ENCODE measurements at regions not wholly inside any gene's neighbourhood (a gene's known extent, or its start where the extent isn't known, plus 50 kb on each side); places are given as distances from the start of the nearest gene placed in this dataset.

DNA sequence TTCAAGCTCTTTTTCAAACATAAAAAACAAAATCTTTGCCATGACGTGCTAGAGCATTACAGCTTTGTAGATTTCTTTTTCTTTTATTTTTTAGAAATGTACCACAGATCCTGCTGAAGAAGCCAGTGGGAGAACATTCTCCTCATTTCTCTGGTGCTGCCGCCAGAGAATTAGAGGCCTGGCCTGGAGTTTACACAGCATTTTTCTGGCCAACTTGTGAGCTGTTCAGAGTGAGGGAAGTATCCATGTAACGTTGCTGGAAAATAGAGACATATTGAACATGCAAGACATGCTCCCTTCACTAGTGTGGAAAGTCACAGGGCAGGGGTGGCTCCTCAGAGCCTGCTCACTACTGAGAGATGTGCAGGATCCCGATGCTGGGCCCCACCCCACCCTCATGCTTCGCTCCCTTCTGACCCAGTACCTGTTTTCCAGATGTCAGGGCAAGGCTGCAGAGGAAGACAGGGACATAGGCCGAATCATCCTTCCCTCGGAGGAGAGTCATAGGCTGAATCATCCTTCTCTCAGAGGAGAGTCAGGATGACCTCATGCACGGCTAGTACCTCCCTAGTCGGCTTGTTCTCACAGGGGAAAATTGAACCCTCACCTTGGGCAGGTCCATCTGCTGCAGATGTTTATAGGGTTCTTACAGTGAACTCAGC, 298.5 kb downstream of the INSIG2 start:
- H3K4me3 ChIP-seq (ENCODE audit: low read depth, low read length) = no peak overlapping the region
- TF ChIP-seq, protein P1, sequence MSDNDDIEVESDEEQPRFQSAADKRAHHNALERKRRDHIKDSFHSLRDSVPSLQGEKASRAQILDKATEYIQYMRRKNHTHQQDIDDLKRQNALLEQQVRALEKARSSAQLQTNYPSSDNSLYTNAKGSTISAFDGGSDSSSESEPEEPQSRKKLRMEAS (IDR thresholded peaks at IDR 0.05; ENCODE audit: low read depth, low read length) = no peak
- TF ChIP-seq MYC (IDR thresholded peaks at IDR 0.05; ENCODE audit: low read depth, low read length) (no peak), POLR2A (IDR thresholded peaks at IDR 0.05; ENCODE audit: extremely low read depth, insufficient read length) (no peak), CTCF (IDR thresholded peaks at IDR 0.05; ENCODE audit: low read depth, low read length) (no peak)
- DNase-seq (ENCODE audit: low read depth) = no peak

GRCh38 chr2:118380915-118381653, 292.8 kb downstream of the INSIG2 start:
- TF ChIP-seq, protein P1 (IDR thresholded peaks at IDR 0.05; ENCODE audit: low read depth, low read length) = no peak
- no peak for TF ChIP-seq CTCF (IDR thresholded peaks at IDR 0.05; ENCODE audit: low read depth, low read length)
- DNase-seq (ENCODE audit: low read depth) = no peak
- no peak overlapping the region for H3K4me3 ChIP-seq (ENCODE audit: low read depth, low read length)

DNA sequence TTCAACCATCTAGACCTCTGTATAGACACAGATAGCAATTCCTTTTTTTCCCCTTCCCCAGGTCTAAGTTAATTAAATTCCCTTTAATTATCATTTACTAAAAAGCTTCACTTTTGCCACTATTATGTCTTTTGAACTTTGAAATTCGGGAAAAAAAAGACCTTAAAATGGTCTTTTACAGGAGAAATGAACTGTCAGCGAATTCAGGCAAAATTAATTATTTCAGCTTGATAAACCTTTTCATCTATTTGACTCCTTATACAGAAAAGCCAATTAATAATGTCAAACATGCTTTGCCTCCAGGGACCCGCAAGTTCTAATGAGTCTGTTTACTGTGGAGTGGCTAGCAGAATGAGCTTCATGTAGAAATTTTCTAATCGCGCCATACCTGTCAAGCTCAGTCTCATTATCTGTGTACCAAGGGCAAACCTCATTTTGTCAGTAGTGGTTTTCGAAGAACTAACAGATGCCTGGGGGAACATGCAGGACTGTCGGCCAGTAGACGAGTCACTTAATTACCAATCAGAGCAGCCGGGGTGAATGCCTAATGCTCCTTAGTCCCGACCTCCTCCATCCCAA, 287.7 kb downstream of the INSIG2 start:
- TF ChIP-seq MYC (IDR thresholded peaks at IDR 0.05; ENCODE audit: low read depth, low read length) (no peak), POLR2A (IDR thresholded peaks at IDR 0.05; ENCODE audit: extremely low read depth, insufficient read length) (no peak), CTCF (IDR thresholded peaks at IDR 0.05; ENCODE audit: low read depth, low read length) (no peak)
- TF ChIP-seq, protein P1 (IDR thresholded peaks at IDR 0.05; ENCODE audit: low read depth, low read length) = no peak
- DNase-seq (ENCODE audit: low read depth) = no peak
- no peak overlapping the region for H3K4me3 ChIP-seq (ENCODE audit: low read depth, low read length)

- DNase-seq (ENCODE audit: low read depth) = no peak
- no peak for TF ChIP-seq MYC (IDR thresholded peaks at IDR 0.05; ENCODE audit: low read depth, low read length)
- TF ChIP-seq, protein P1 (IDR thresholded peaks at IDR 0.05; ENCODE audit: low read depth, low read length) = no peak
- TF ChIP-seq POLR2A (IDR thresholded peaks at IDR 0.05; ENCODE audit: extremely low read depth, insufficient read length) = no peak
- TF ChIP-seq CTCF (IDR thresholded peaks at IDR 0.05; ENCODE audit: low read depth, low read length) = no peak
- H3K4me3 ChIP-seq (ENCODE audit: low read depth, low read length) = no peak overlapping the region
Measured at GRCh38 chr2:118374974-118375755, 286.9 kb downstream of the INSIG2 start.

GRCh38 chr2:118372886-118373830, 284.9 kb downstream of the INSIG2 start:
- no peak overlapping the region for H3K4me3 ChIP-seq (ENCODE audit: low read depth, low read length)
- no peak for DNase-seq (ENCODE audit: low read depth)
- TF ChIP-seq CTCF (IDR thresholded peaks at IDR 0.05; ENCODE audit: low read depth, low read length) (no peak), MYC (IDR thresholded peaks at IDR 0.05; ENCODE audit: low read depth, low read length) (no peak), POLR2A (IDR thresholded peaks at IDR 0.05; ENCODE audit: extremely low read depth, insufficient read length) (no peak)
- TF ChIP-seq, protein P1 (IDR thresholded peaks at IDR 0.05; ENCODE audit: low read depth, low read length) = no peak
